ENCODE measurements at regions not wholly inside any gene's neighbourhood (a gene's known extent, or its start where the extent isn't known, plus 50 kb on each side); places are given as distances from the start of the nearest gene placed in this dataset.

GRCh38 chr6:74063391-74063790 lies 367.4 kb downstream of the CD109 start:
- TF ChIP-seq CTCF (IDR thresholded peaks at IDR 0.05) (no peak), EZH2 (IDR thresholded peaks at IDR 0.05; ENCODE audit: borderline replicate concordance, insufficient read depth, low read depth, low read length, poor library complexity, severe bottlenecking) (no peak)
